Activated T-helper 1 cell treated with anti-CD3 and anti-CD28 coated beads, Interleukin-12 subunit alpha, Interleukin-12 subunit beta, Interleukin-2, Interleukin-4 antibody, amounts not matched to agents 30 ng/mL and 10 ng/mL and 1 ng/mL, durations not matched to agents 14 hours and 24 hours and 36 hours (primary cell): ENCODE measurements at regions not wholly inside any gene's neighbourhood (a gene's known extent, or its start where the extent isn't known, plus 50 kb on each side); places are given as distances from the start of the nearest gene placed in this dataset.
"Not testable (repeated sequence)": the region's sequence is repeated elsewhere in the genome, so short reads cannot be mapped to it uniquely, and the experiment has no call there.

Experiments
- DNase-seq: peaks from one replicate; pipeline ENCODE4 v3.0.0; 2021; ENCODE audit warnings: low spot score
- H3K27ac Mint-ChIP-seq: one replicate; pipeline ENCODE4 v1.8.0; 2021; ENCODE audit warnings: mild to moderate bottlenecking, mixed read lengths
- H3K27me3 Mint-ChIP-seq: one replicate; pipeline ENCODE4 v1.8.0; 2022; ENCODE audit warnings: mild to moderate bottlenecking, moderate library complexity, mixed read lengths; ENCODE audit not compliant: insufficient read depth
- H3K36me3 Mint-ChIP-seq: one replicate; pipeline ENCODE4 v1.8.0; 2021; ENCODE audit warnings: low read depth, mixed read lengths
- H3K4me1 Mint-ChIP-seq: one replicate; pipeline ENCODE4 v1.8.0; 2021; ENCODE audit warnings: low read depth, mixed read lengths
- H3K4me3 Mint-ChIP-seq: one replicate; pipeline ENCODE4 v1.8.0; 2021; ENCODE audit warnings: mild to moderate bottlenecking, moderate library complexity, mixed read lengths
- H3K9me3 Mint-ChIP-seq: one replicate; pipeline ENCODE4 v1.8.0; 2021; ENCODE audit warnings: mixed read lengths
- intact Hi-C: fragments of 100-400 bp; cut with micrococcal nuclease; formaldehyde crosslinking; loops from one replicate; pipeline ENCODE4 v1.15.1; 2024

- H3K4me1 Mint-ChIP-seq, H3K27me3 Mint-ChIP-seq, H3K4me3 Mint-ChIP-seq, H3K36me3 Mint-ChIP-seq, intact Hi-C loops, DNase-seq, H3K9me3 Mint-ChIP-seq, H3K27ac Mint-ChIP-seq: not testable (repeated sequence)
These were observed 479.7 kb upstream of the SLITRK5 start for GRCh38 chr13:87191485-87191884.

DNA sequence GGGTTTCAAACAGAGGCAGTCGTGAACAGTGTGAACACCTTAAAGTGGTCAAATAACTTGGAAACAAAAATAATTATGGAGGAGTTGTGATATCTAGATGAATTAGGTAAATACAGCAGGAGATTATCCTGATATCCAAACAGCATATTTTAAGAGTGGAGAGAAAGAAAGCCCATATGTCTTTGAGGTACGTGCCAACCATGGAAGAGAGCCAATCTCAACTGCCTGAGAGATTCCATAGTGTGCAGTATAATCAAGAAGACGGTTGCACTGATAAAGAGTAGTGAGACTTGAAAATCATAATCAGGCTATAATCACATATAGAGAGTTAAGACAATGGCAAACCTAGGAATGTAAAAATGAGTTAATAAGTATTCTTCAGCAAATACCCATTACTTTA is 472.8 kb upstream of the SLITRK5 start:
- no peak overlapping the region for H3K4me3 Mint-ChIP-seq
- H3K36me3 Mint-ChIP-seq: no peaks in the 10 kb centered on the region
- H3K27me3 Mint-ChIP-seq: no peaks in the 10 kb centered on the region
- no peaks in the 10 kb centered on the region for H3K4me1 Mint-ChIP-seq
- no peak overlapping the region for H3K27ac Mint-ChIP-seq
- DNase-seq: no peak
- intact Hi-C loops: no loop called here
- H3K9me3 Mint-ChIP-seq: no peaks in the 10 kb centered on the region

- no peak overlapping the region for H3K27ac Mint-ChIP-seq
These were observed 464.5 kb upstream of the SLITRK5 start for GRCh38 chr13:87206708-87207107.

GRCh38 chr13:87207280-87208003 is 463.7 kb upstream of the SLITRK5 start:
- DNase-seq: no peak
- H3K36me3 Mint-ChIP-seq: no peaks in the 10 kb centered on the region
- no peak overlapping the region for H3K27ac Mint-ChIP-seq
- H3K27me3 Mint-ChIP-seq: no peaks in the 10 kb centered on the region
- H3K9me3 Mint-ChIP-seq: no peaks in the 10 kb centered on the region
- intact Hi-C loops: no loop called here
- no peak overlapping the region for H3K4me3 Mint-ChIP-seq
- no peaks in the 10 kb centered on the region for H3K4me1 Mint-ChIP-seq

More at GRCh38 chr13:87206708-87207107, 464.5 kb upstream of the SLITRK5 start:
- Mint-ChIP-seq H3K9me3 (no peaks in the 10 kb centered on the region), H3K4me1 (no peaks in the 10 kb centered on the region), H3K27me3 (no peaks in the 10 kb centered on the region), H3K4me3 (no peak overlapping the region), H3K36me3 (no peaks in the 10 kb centered on the region)
- no peak for DNase-seq
- intact Hi-C loops: no loop called here

GRCh38 chr13:87208636-87209035 is 462.5 kb upstream of the SLITRK5 start:
- H3K4me3 Mint-ChIP-seq: no peak overlapping the region
- no peaks in the 10 kb centered on the region for H3K36me3 Mint-ChIP-seq
- no peaks in the 10 kb centered on the region for H3K4me1 Mint-ChIP-seq
- H3K27me3 Mint-ChIP-seq: no peaks in the 10 kb centered on the region
- intact Hi-C loops: no loop called here
- peaks cover 4% of the 10 kb centered on the region for H3K9me3 Mint-ChIP-seq
- no peak overlapping the region for H3K27ac Mint-ChIP-seq
- no peak for DNase-seq

GRCh38 chr13:87234981-87235380 is 436.2 kb upstream of the SLITRK5 start:
- no peaks in the 10 kb centered on the region for H3K36me3 Mint-ChIP-seq
- intact Hi-C loops: no loop called here
- H3K27me3 Mint-ChIP-seq: no peaks in the 10 kb centered on the region
- peaks cover 26% of the 10 kb centered on the region for H3K9me3 Mint-ChIP-seq
- H3K27ac Mint-ChIP-seq: no peak overlapping the region
- H3K4me3 Mint-ChIP-seq: no peak overlapping the region
- no peak for DNase-seq
- H3K4me1 Mint-ChIP-seq: no peaks in the 10 kb centered on the region

DNA sequence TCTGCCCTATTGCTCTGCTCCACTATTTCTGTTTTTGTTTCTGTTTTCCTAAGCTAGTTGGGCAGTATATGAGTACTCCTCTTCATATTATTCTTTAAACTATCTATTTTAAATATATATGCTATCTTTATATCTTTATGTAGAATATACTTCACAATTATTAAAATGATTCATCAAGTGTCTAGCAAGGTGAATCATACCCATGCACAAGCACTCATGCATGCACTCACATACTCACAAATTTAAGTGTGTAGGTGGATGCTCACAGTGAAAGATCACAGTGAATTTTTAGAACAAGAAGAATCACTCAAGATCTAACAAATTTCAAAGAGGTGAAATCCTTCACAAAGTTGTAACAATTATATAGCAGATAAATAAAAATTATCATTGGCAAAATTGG is 435.6 kb upstream of the SLITRK5 start:
- Mint-ChIP-seq H3K27me3 (no peaks in the 10 kb centered on the region), H3K27ac (no peak overlapping the region), H3K9me3 (peaks cover 21% of the 10 kb centered on the region), H3K36me3 (no peaks in the 10 kb centered on the region), H3K4me3 (no peak overlapping the region), H3K4me1 (no peaks in the 10 kb centered on the region)
- DNase-seq: no peak
- intact Hi-C loops: no loop called here

- Mint-ChIP-seq H3K4me1 (no peaks in the 10 kb centered on the region), H3K9me3 (no peaks in the 10 kb centered on the region), H3K27me3 (no peaks in the 10 kb centered on the region), H3K36me3 (no peaks in the 10 kb centered on the region), H3K27ac (no peak overlapping the region), H3K4me3 (no peak overlapping the region)
- intact Hi-C loops: no loop called here
- DNase-seq: no peak
These were observed 426.8 kb upstream of the SLITRK5 start for GRCh38 chr13:87244256-87244890.

- H3K9me3 Mint-ChIP-seq, H3K4me3 Mint-ChIP-seq, H3K4me1 Mint-ChIP-seq, H3K27ac Mint-ChIP-seq, intact Hi-C loops, H3K36me3 Mint-ChIP-seq, H3K27me3 Mint-ChIP-seq, DNase-seq: not testable (repeated sequence)
These were observed 421.3 kb upstream of the SLITRK5 start for GRCh38 chr13:87249847-87250246.

DNA sequence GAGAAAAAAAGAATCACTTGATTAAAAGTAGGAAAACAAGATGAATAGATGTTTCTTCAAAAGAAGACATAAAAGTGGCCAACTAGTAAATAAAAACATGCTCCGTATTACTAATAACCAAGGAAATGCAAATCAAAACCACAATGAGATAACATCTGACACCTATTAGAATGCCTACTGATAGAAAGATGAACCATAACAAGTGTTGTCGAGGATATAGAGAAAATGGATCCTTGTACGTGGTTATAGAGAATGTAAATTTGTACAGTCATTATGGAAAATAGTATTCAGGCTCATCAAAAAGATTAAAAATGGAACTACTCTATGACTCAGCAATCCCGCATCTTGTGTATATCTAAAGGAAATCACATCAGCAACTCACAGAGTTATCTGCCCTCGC is 415.8 kb upstream of the SLITRK5 start:
- DNase-seq: no peak
- H3K4me1 Mint-ChIP-seq: no peaks in the 10 kb centered on the region
- no peaks in the 10 kb centered on the region for H3K36me3 Mint-ChIP-seq
- H3K27ac Mint-ChIP-seq: no peak overlapping the region
- no peak overlapping the region for H3K4me3 Mint-ChIP-seq
- intact Hi-C loops: no loop called here
- no peaks in the 10 kb centered on the region for H3K27me3 Mint-ChIP-seq
- peaks cover 10% of the 10 kb centered on the region for H3K9me3 Mint-ChIP-seq

DNA sequence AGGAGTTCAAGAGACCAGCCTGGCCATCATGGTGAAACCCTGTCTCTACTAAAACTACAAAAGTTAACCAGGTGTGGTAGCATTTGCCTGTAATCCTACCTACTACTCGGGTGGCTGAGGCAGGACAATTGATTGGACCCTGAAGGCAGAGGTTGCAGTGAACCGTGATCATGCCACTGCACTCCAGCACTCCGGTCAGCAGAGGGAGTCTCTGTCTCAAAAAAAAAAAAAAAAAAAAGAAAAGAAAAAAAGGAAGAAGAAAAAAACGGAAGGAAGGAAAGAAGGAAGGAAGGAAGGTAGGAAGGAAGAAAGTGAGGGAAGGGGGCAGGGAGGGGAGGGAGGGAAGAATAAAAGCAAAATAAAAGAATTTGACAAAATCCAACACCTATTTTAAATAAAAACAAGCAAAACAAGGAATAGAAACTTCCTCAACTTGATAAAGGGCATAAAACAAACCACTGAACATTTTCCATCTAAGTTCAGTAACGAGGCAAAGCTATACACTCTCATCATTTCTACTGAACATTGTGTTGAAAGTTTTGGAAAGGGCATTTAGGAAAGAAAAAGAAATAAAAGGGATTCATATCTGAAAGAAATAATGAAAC is 411.6 kb upstream of the SLITRK5 start:
- Mint-ChIP-seq H3K4me3 (no peak overlapping the region), H3K27ac (no peak overlapping the region), H3K27me3 (no peaks in the 10 kb centered on the region), H3K36me3 (no peaks in the 10 kb centered on the region), H3K4me1 (no peaks in the 10 kb centered on the region), H3K9me3 (peaks cover 10% of the 10 kb centered on the region)
- DNase-seq: no peak
- intact Hi-C loops: no loop called here

DNA sequence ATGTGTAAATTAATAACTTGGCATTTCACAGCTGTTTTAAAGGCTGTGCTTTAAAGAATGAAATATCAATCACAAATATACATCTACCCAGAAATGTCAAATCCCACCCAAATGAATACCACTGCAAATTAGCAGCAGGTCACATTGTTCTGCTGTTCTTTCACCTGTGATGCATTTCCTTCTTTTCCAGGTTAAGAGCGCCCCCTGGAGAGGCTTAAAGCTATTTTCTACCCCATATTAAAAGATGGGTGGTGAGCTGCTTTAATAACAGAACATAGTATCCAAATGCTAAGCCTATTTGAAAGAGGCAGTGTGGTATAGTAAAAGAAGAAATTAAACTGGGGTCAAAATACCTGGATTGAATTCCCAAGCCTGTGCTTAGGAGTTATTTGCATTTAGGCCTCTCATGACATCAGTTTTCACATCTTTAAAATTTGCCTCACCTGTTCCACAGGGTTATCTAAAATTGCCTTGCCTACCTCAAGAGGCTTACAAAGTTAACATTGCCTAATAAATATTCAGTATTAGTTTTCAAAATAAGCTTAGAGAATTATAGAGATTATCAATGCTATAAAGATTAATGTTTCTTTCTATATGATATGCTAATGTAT is 396.9 kb upstream of the SLITRK5 start:
- intact Hi-C loops: loop anchor here (2.0 kb wide), 1 partner anchor 404 kb away; no protein-coding TSS in a partner anchor
- Mint-ChIP-seq H3K27me3 (no peaks in the 10 kb centered on the region), H3K4me3 (no peak overlapping the region)

GRCh38 chr13:87280139-87280538 is 391.0 kb upstream of the SLITRK5 start:
- H3K36me3 Mint-ChIP-seq: no peaks in the 10 kb centered on the region
- H3K9me3 Mint-ChIP-seq: no peaks in the 10 kb centered on the region
- intact Hi-C loops: no loop called here

More for the DNA sequence above, 396.9 kb upstream of the SLITRK5 start:
- Mint-ChIP-seq H3K36me3 (no peaks in the 10 kb centered on the region), H3K27ac (no peak overlapping the region), H3K4me1 (no peaks in the 10 kb centered on the region), H3K9me3 (no peaks in the 10 kb centered on the region)
- no peak for DNase-seq

More at GRCh38 chr13:87280139-87280538, 391.0 kb upstream of the SLITRK5 start:
- Mint-ChIP-seq H3K27me3 (no peaks in the 10 kb centered on the region), H3K27ac (no peak overlapping the region), H3K4me3 (no peak overlapping the region), H3K4me1 (no peaks in the 10 kb centered on the region)
- DNase-seq: no peak
